ENCODE measurements at regions not wholly inside any gene's neighbourhood (a gene's known extent, or its start where the extent isn't known, plus 50 kb on each side); places are given as distances from the start of the nearest gene placed in this dataset.
"Not testable (repeated sequence)": the region's sequence is repeated elsewhere in the genome, so short reads cannot be mapped to it uniquely, and the experiment has no call there.

GRCh38 chr2:21332993-21333625, 209.3 kb downstream of the TDRD15 start:
- no peak for DNase-seq (ENCODE audit: low spot score)

- DNase-seq (ENCODE audit: low spot score): no peak
Measured at GRCh38 chr2:21333684-21334083, 209.9 kb downstream of the TDRD15 start.

GRCh38 chr2:21346984-21347383, 223.2 kb downstream of the TDRD15 start:
- no peak for DNase-seq (ENCODE audit: low spot score)

GRCh38 chr2:21353879-21354679, 230.3 kb downstream of the TDRD15 start:
- no peak for DNase-seq (ENCODE audit: low spot score)

- no peak for DNase-seq (ENCODE audit: low spot score)
Measured at GRCh38 chr2:21356086-21356856, 232.5 kb downstream of the TDRD15 start.

GRCh38 chr2:21356857-21357255, 233.1 kb downstream of the TDRD15 start:
- DNase-seq (ENCODE audit: low spot score): no peak

GRCh38 chr2:21358976-21359375, 235.2 kb downstream of the TDRD15 start:
- no peak for DNase-seq (ENCODE audit: low spot score)

GRCh38 chr2:21361384-21361783, 237.6 kb downstream of the TDRD15 start:
- DNase-seq (ENCODE audit: low spot score): no peak

GRCh38 chr2:21361957-21362486, 238.3 kb downstream of the TDRD15 start:
- DNase-seq (ENCODE audit: low spot score): no peak

GRCh38 chr2:21363364-21363763, 239.6 kb downstream of the TDRD15 start:
- no peak for DNase-seq (ENCODE audit: low spot score)

- DNase-seq (ENCODE audit: low spot score): no peak
Measured at GRCh38 chr2:21367421-21367820, 243.7 kb downstream of the TDRD15 start.

GRCh38 chr2:21369787-21370186, 246.0 kb downstream of the TDRD15 start:
- DNase-seq (ENCODE audit: low spot score): no peak

- no peak for DNase-seq (ENCODE audit: low spot score)
Measured at GRCh38 chr2:21371499-21372003, 247.8 kb downstream of the TDRD15 start.

- DNase-seq (ENCODE audit: low spot score): no peak
Measured at GRCh38 chr2:21372654-21373053, 248.9 kb downstream of the TDRD15 start.

- no peak for DNase-seq (ENCODE audit: low spot score)
Measured at GRCh38 chr2:21376864-21377263, 253.1 kb downstream of the TDRD15 start.

GRCh38 chr2:21379140-21379539, 255.4 kb downstream of the TDRD15 start:
- DNase-seq (ENCODE audit: low spot score): no peak

GRCh38 chr2:21379668-21380067, 255.9 kb downstream of the TDRD15 start:
- DNase-seq (ENCODE audit: low spot score): not testable (repeated sequence)

GRCh38 chr2:21381421-21381820, 257.7 kb downstream of the TDRD15 start:
- no peak for DNase-seq (ENCODE audit: low spot score)

- no peak for DNase-seq (ENCODE audit: low spot score)
Measured at GRCh38 chr2:21382701-21383520, 259.1 kb downstream of the TDRD15 start.

GRCh38 chr2:21386666-21387065, 262.9 kb downstream of the TDRD15 start:
- DNase-seq (ENCODE audit: low spot score): no peak

GRCh38 chr2:21392649-21393048, 268.9 kb downstream of the TDRD15 start:
- DNase-seq (ENCODE audit: low spot score): no peak

GRCh38 chr2:21393173-21393572, 269.4 kb downstream of the TDRD15 start:
- no peak for DNase-seq (ENCODE audit: low spot score)

Measured in CD4-positive, alpha-beta T cell treated with Interleukin-15 for 4 hours (primary cell).